GM12872 (cell line): ENCODE measurements at regions not wholly inside any gene's neighbourhood (a gene's known extent, or its start where the extent isn't known, plus 50 kb on each side); places are given as distances from the start of the nearest gene placed in this dataset.

ENCODE experiments used
- TF ChIP-seq, protein P1 (sequence below): IDR thresholded peaks from 3 replicates; pipeline ENCODE4 v1.5.1; 2011; ENCODE audit warnings: low read depth, mild to moderate bottlenecking, low read length, moderate library complexity; ENCODE audit not compliant: insufficient read depth

DNA sequence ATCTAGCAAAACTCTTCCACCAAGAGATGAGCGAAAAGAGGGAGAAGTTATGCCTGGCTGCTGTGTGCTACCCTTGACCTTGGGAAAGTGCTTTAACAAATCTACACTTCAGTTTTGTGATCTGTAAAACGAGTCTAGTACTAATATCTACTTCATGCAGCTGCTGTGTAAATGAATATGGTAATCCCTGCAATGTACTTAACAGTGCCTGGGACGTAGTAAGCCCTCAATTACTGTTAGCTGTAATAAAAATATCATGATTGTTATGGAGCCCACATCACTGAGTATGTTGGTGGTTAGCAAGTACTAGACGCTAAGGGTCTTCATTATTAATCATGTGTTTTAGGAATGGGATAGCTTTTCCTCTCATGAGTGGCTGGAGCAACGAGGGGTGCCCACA, 80.5 kb downstream of the LYZL1 start:
- TF ChIP-seq, protein P1, sequence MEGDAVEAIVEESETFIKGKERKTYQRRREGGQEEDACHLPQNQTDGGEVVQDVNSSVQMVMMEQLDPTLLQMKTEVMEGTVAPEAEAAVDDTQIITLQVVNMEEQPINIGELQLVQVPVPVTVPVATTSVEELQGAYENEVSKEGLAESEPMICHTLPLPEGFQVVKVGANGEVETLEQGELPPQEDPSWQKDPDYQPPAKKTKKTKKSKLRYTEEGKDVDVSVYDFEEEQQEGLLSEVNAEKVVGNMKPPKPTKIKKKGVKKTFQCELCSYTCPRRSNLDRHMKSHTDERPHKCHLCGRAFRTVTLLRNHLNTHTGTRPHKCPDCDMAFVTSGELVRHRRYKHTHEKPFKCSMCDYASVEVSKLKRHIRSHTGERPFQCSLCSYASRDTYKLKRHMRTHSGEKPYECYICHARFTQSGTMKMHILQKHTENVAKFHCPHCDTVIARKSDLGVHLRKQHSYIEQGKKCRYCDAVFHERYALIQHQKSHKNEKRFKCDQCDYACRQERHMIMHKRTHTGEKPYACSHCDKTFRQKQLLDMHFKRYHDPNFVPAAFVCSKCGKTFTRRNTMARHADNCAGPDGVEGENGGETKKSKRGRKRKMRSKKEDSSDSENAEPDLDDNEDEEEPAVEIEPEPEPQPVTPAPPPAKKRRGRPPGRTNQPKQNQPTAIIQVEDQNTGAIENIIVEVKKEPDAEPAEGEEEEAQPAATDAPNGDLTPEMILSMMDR = no peak

DNA sequence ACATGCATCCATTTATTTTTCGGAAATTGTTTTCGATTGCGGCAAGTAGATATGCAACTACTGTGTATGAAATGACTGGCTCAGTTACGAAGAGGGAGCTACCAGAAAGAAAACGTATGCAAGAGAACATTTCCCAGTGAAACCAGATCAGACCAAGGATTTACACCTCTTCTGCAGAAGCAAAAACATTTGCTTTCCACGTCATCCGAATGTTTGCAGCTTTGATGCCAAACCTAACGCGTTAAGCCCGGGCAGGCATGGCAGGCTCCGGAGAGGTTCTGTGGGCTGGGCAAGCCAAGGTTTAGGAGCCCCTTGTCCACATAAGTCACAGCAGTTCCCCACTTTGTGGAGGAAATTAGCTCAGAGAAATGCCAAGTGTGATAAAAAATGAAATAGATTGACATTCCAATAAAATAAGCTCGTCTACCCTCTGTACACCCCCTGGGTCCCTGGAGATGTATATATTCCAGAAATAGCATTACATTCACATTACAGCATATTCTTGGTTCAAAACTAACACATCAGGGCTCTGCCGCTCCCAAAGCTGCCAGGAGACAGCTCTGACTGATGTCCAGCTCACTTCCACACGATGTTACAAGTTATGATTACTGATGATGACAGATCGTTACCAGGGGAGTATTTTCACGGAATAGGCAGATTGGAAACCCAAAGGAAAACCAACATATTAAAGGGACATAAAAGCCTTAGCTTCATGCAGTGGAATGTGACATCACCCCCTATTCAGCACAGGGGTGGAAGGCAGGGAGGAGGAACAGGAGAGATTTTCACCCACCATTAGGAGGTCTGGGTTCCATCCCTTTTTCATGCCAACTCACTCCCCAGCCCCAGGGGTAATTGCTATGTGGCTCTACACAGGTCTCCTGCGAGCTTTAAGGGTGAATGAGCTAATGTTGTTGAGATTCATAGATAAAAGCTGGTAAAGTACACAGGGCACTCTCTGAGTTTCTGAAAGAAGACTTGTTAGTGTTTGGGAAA, 81.5 kb downstream of the LYZL1 start:
- TF ChIP-seq, protein P1 = no peak

DNA sequence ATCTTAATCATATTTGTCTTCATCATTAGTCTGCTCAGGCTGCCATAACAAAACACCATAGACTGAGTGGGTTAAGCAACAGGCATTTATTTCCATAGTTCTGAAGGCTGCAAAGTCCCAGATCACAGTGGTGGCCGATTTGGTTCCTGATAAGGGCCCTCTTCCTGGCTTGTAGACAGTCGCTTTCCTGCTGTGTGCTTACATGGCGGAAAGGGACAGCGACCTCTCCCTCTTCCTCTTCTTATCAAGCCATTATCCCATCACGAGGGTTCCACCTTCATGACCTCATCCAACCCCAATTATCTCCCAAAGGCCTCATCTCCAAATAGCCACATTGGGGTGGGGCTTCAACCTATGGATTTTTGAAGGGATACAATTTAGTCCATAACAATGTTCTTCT, 84.0 kb downstream of the LYZL1 start:
- TF ChIP-seq, protein P1 = no peak

DNA sequence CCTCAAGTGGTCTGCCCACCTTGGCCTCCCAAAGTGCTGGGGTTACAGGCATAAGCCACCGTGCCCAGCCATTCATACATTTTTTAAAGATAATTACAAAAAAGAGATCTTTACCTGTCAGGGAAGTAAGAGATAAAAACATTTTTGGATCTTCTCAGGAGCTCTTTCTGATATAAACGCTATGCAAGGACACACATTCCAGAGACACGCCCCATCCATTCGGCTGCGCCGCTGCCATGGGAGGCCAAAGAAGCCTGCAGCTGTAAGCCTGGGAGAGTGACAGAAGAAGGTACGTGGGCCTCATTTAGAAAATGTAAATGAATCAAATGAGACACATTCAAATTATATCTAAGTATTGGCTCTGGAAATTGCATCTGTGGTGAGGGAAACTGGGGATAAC, 85.3 kb downstream of the LYZL1 start:
- TF ChIP-seq, protein P1 = no peak

- TF ChIP-seq, protein P1 = no peak
These were observed 87.0 kb downstream of the LYZL1 start for GRCh38 chr10:29375888-29376287.

GRCh38 chr10:29377333-29377961, 88.6 kb downstream of the LYZL1 start:
- TF ChIP-seq, protein P1 = peak; percentile 67

- TF ChIP-seq, protein P1 = no peak
These were observed 89.2 kb downstream of the LYZL1 start for GRCh38 chr10:29378106-29378505.
